ENCODE measurements at regions not wholly inside any gene's neighbourhood (a gene's known extent, or its start where the extent isn't known, plus 50 kb on each side); places are given as distances from the start of the nearest gene placed in this dataset.
A peak's percentile ranks its signal among the peaks of the same experiment; 100 is the strongest.

DNA sequence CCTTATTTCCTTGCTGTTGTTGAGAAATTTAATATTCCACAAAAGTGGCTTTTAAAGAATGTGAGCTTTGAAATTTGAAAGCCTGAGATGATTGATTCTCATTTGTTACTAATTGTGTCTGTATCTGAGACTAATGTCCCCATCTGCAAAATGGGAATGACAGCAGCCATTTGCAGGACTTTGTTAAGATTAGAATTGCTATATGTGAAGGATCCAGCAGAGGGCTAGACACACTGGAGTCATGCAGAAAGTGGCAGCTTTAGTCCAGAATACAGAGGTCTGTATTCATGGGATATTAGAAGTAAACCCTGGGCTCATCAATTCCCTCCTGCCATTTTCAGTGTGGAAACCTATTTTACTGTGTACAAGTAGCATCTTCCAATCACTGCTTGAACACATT, 296.5 kb upstream of the GYPC start:
- Histone ChIP-seq H2BK5ac (ENCODE audit: low read depth, low read length, poor library complexity, severe bottlenecking) (no peak overlapping the region), H3K9me1 (ENCODE audit: insufficient read depth, low read length) (no peaks in the 10 kb centered on the region), H3K4ac (ENCODE audit: low read depth, low read length) (no peak overlapping the region), H3K56ac (ENCODE audit: extremely low read depth, insufficient read depth, low read length) (no peak overlapping the region), H2BK20ac (ENCODE audit: low read depth, low read length) (no peak overlapping the region), H3K14ac (replicated peaks; ENCODE audit: low read depth, low read length) (no peak overlapping the region), H3K23ac (ENCODE audit: low read depth, low read length) (no peak overlapping the region), H3K79me1 (ENCODE audit: low read depth in 1 of 2, low read length in 2 of 2) (no peaks in the 10 kb centered on the region), H3K36me3 (ENCODE audit: control insufficient read depth, insufficient read depth, low read length) (no peaks in the 10 kb centered on the region), H3K4me2 (ENCODE audit: low read depth, low read length) (no peak overlapping the region), H3K27me3 (ENCODE audit: control insufficient read depth, insufficient read depth, low read length) (no peaks in the 10 kb centered on the region), H2BK120ac (ENCODE audit: low read depth, low read length) (no peak overlapping the region), H3K27ac (ENCODE audit: insufficient read depth, low read length) (no peak overlapping the region), H4K91ac (ENCODE audit: insufficient read depth, low read depth, low read length) (no peak overlapping the region), H3K9me3 (ENCODE audit: control insufficient read depth, insufficient read depth, low read length) (no peaks in the 10 kb centered on the region), H2AK5ac (ENCODE audit: low read depth, low read length) (no peak overlapping the region), H4K20me1 (ENCODE audit: insufficient read depth, low read length) (no peaks in the 10 kb centered on the region), H3K4me1 (ENCODE audit: control insufficient read depth, insufficient read depth, low read length) (no peaks in the 10 kb centered on the region), H4K8ac (ENCODE audit: low read depth in 2 of 2, low read length in 2 of 2) (no peak overlapping the region), H2BK15ac (ENCODE audit: low read depth, low read length) (no peak overlapping the region), H3K18ac (ENCODE audit: low read depth, low read length) (no peak overlapping the region), H2AFZ (replicated peaks; ENCODE audit: low read length, poor library complexity) (no peak overlapping the region), H4K5ac (ENCODE audit: low read depth, low read length) (no peak overlapping the region), H2AK9ac (replicated peaks; ENCODE audit: low read depth, low read length, poor library complexity) (no peak overlapping the region), H3K4me3 (ENCODE audit: insufficient read depth, low read depth, low read length) (no peak overlapping the region), H3K9ac (ENCODE audit: low read depth, low read length) (no peak overlapping the region)
- TF ChIP-seq RAD21 (IDR thresholded peaks at IDR 0.05; ENCODE audit: low read length) (peak; percentile 30; the same call in 1 of the 2 replicates), FOS (IDR thresholded peaks at IDR 0.05; ENCODE audit: low read depth, low read length) (no peak), BHLHE40 (IDR thresholded peaks at IDR 0.05; ENCODE audit: low read depth, low read length) (no peak), POLR2A (IDR thresholded peaks at IDR 0.05; ENCODE audit: low read depth, low read length) (no peak), MAFK (IDR thresholded peaks at IDR 0.05; ENCODE audit: low read depth, low read length) (no peak), RFX5 (IDR thresholded peaks at IDR 0.05; ENCODE audit: low read depth, low read length) (no peak), CEBPB (IDR thresholded peaks at IDR 0.05; ENCODE audit: low read depth, low read length) (no peak), CHD1 (IDR thresholded peaks at IDR 0.05; ENCODE audit: low read depth, low read length) (no peak), MXI1 (IDR thresholded peaks at IDR 0.05; ENCODE audit: borderline replicate concordance, low read depth, low read length) (no peak), RCOR1 (IDR thresholded peaks at IDR 0.05; ENCODE audit: insufficient replicate concordance, low read length) (no peak), USF2 (IDR thresholded peaks at IDR 0.05; ENCODE audit: low read depth, low read length) (no peak), NFE2L2 (IDR thresholded peaks at IDR 0.05; ENCODE audit: low read depth, low read length) (no peak), MAZ (IDR thresholded peaks at IDR 0.05; ENCODE audit: borderline replicate concordance, low read depth, low read length) (no peak), SMC3 (IDR thresholded peaks at IDR 0.05; ENCODE audit: low read depth, low read length) (0 out of 2 replicates have a peak, but pooled peaks have one; percentile 32), ELK1 (IDR thresholded peaks at IDR 0.05; ENCODE audit: borderline replicate concordance, low read depth, low read length) (no peak)
- TF ChIP-seq, protein P1, sequence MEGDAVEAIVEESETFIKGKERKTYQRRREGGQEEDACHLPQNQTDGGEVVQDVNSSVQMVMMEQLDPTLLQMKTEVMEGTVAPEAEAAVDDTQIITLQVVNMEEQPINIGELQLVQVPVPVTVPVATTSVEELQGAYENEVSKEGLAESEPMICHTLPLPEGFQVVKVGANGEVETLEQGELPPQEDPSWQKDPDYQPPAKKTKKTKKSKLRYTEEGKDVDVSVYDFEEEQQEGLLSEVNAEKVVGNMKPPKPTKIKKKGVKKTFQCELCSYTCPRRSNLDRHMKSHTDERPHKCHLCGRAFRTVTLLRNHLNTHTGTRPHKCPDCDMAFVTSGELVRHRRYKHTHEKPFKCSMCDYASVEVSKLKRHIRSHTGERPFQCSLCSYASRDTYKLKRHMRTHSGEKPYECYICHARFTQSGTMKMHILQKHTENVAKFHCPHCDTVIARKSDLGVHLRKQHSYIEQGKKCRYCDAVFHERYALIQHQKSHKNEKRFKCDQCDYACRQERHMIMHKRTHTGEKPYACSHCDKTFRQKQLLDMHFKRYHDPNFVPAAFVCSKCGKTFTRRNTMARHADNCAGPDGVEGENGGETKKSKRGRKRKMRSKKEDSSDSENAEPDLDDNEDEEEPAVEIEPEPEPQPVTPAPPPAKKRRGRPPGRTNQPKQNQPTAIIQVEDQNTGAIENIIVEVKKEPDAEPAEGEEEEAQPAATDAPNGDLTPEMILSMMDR (conservative IDR thresholded peaks at IDR 0.05; ENCODE audit: low read depth, low read length) = peak; percentile 32
- ATAC-seq (ENCODE audit: low read depth) = no peak
- ChIA-PET CTCF (no interaction called here), POLR2A (ENCODE audit: unreplicated experiment) (interaction anchor here (0.7 kb wide), 1 partner anchor 117 kb away, joined by 3 read pairs; no protein-coding TSS in a partner anchor)
- intact Hi-C loops (cut with micrococcal nuclease) = loop anchor here (1.0 kb wide), 1 partner anchor 418 kb away; no protein-coding TSS in a partner anchor
- peak; percentile 4 for DNase-seq
- BruUV-seq (replicated peaks) = no TSS peak
- dilution Hi-C loops (cut with HindIII; ENCODE audit: low sequenced_read_pairs, unreplicated experiment) = no loop called here
- in situ Hi-C loops (cut with MboI; ENCODE audit: low sequenced_read_pairs) = no loop called here

Measured in IMR-90 (cell line).